ENCODE measurements at regions not wholly inside any gene's neighbourhood (a gene's known extent, or its start where the extent isn't known, plus 50 kb on each side); places are given as distances from the start of the nearest gene placed in this dataset.

GRCh38 chr11:42812960-42813359 is 498.8 kb upstream of the API5 start:
- TF ChIP-seq EP300 (IDR thresholded peaks at IDR 0.05) (no peak), CTCF (IDR thresholded peaks at IDR 0.05) (no peak)

All from gastroesophageal sphincter (tissue), 3 donors.